PC-3 (cell line): ENCODE measurements at regions not wholly inside any gene's neighbourhood (a gene's known extent, or its start where the extent isn't known, plus 50 kb on each side); places are given as distances from the start of the nearest gene placed in this dataset.

ENCODE experiments used
- CTCF ChIP-seq: fragments of 300-600 bp; sonication (generic); conservative IDR thresholded peaks from 2 replicates; pipeline ENCODE4 v1.5.1; 2017; ENCODE audit warnings: antibody characterized with exemption, low read depth, mild to moderate bottlenecking, low read length
- EZH2 ChIP-seq: fragments of 300-600 bp; sonication (generic); IDR thresholded peaks from one replicate; pipeline ENCODE4 v1.6.1; 2017; ENCODE audit warnings: antibody characterized with exemption, mild to moderate bottlenecking, low read length; ENCODE audit not compliant: unreplicated experiment

GRCh38 chr1:187053876-187054275 is 225.1 kb downstream of the PLA2G4A start:
- TF ChIP-seq CTCF (no peak), EZH2 (no peak)
